ENCODE measurements at regions not wholly inside any gene's neighbourhood (a gene's known extent, or its start where the extent isn't known, plus 50 kb on each side); places are given as distances from the start of the nearest gene placed in this dataset.
A peak's percentile ranks its signal among the peaks of the same experiment; 100 is the strongest.

DNA sequence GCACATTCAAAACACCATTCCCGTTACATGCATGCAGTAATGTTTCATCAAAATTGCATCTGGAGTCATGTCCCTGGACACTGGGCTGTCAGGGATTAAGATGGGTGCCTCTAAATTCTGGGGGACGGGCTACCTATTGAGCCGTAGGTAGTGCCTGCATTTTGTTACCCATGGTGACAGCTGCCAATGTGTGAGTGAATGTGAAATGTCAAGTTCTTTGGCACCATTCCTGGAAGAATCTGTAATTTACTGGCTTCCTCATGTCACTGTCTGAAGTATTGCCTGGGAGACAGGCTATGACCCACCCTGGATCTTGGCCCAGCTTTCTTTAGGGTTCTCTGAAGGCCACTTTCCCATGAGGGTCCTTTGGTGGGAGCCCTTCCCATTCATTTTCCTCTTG is 266.1 kb downstream of the TSHZ3 start:
- TF ChIP-seq, protein P1, sequence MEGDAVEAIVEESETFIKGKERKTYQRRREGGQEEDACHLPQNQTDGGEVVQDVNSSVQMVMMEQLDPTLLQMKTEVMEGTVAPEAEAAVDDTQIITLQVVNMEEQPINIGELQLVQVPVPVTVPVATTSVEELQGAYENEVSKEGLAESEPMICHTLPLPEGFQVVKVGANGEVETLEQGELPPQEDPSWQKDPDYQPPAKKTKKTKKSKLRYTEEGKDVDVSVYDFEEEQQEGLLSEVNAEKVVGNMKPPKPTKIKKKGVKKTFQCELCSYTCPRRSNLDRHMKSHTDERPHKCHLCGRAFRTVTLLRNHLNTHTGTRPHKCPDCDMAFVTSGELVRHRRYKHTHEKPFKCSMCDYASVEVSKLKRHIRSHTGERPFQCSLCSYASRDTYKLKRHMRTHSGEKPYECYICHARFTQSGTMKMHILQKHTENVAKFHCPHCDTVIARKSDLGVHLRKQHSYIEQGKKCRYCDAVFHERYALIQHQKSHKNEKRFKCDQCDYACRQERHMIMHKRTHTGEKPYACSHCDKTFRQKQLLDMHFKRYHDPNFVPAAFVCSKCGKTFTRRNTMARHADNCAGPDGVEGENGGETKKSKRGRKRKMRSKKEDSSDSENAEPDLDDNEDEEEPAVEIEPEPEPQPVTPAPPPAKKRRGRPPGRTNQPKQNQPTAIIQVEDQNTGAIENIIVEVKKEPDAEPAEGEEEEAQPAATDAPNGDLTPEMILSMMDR (conservative IDR thresholded peaks at IDR 0.05) = no peak
- WGBS (ENCODE audit: extremely low coverage, insufficient read length, low lambda C conversion rate) = no CpG with 5 or more reads among the region's 3 CpGs
- no peak overlapping the region for H2AK5ac ChIP-seq (ENCODE audit: insufficient read length, low read length)

More for the DNA sequence above, 266.1 kb downstream of the TSHZ3 start:
- Histone ChIP-seq H4K91ac (ENCODE audit: insufficient read length, low read depth, low read length) (no peak overlapping the region), H3K14ac (ENCODE audit: insufficient read depth, low read length) (no peak overlapping the region), H3K4me1 (ENCODE audit: insufficient read depth, low read length) (no peaks in the 10 kb centered on the region), H3K79me1 (ENCODE audit: insufficient read depth, low read depth, low read length, poor library complexity, severe bottlenecking) (no peaks in the 10 kb centered on the region), H2BK120ac (ENCODE audit: low read depth, low read length, poor library complexity, severe bottlenecking) (no peak overlapping the region), H2BK20ac (ENCODE audit: low read depth, low read length, poor library complexity, severe bottlenecking) (no peak overlapping the region), H3K9me3 (ENCODE audit: control insufficient read depth, low read depth, low read length) (no peaks in the 10 kb centered on the region), H2BK5ac (ENCODE audit: insufficient read length, low read length) (no peak overlapping the region), H3T11ph (ENCODE audit: low read length) (no peak overlapping the region), H3K4ac (ENCODE audit: low read depth, low read length) (no peak overlapping the region), H3K18ac (ENCODE audit: insufficient read length, low read depth, low read length) (no peak overlapping the region), H2BK12ac (ENCODE audit: insufficient read length, low read depth, low read length) (no peak overlapping the region), H4K8ac (replicated peaks; ENCODE audit: insufficient read length, low read depth, low read length) (no peak overlapping the region), H2BK15ac (ENCODE audit: low read depth, low read length) (no peak overlapping the region), H4K5ac (ENCODE audit: insufficient read length, low read depth, low read length) (no peak overlapping the region), H4K20me1 (ENCODE audit: control insufficient read depth, insufficient read depth, insufficient read length) (no peaks in the 10 kb centered on the region), H3K4me2 (ENCODE audit: insufficient read depth, insufficient read length, low read length) (no peak overlapping the region), H3K27me3 (ENCODE audit: insufficient read depth, low read length) (no peaks in the 10 kb centered on the region), H3K23me2 (ENCODE audit: insufficient read length, low read depth, low read length, poor library complexity, severe bottlenecking) (no peaks in the 10 kb centered on the region), H3K23ac (ENCODE audit: insufficient read length, low read depth, low read length) (no peak overlapping the region), H3K27ac (ENCODE audit: insufficient read length, low read depth, low read length) (no peak overlapping the region), H2AFZ (ENCODE audit: low read length) (no peak overlapping the region), H3K79me2 (ENCODE audit: insufficient read depth, low read length) (no peaks in the 10 kb centered on the region), H3K9ac (ENCODE audit: extremely low read depth, insufficient read length, low read length) (no peak overlapping the region), H3K56ac (ENCODE audit: insufficient read length, low read depth, low read length) (no peak overlapping the region)
- no peaks in the 10 kb centered on the region for H3K36me3 Mint-ChIP-seq (ENCODE audit: insufficient read depth in 1 of 3, low read depth in 3 of 3)
- no peak overlapping the region; a peak in 1 of 5 replicates for H3K4me3 Mint-ChIP-seq
- DNase-seq = no peak
- peak overlapping the region in 1 of 3 experiments; percentile 56; a peak in 1 of 7 replicates for H3K27ac Mint-ChIP-seq
- H3K9me3 Mint-ChIP-seq = no peaks in the 10 kb centered on the region
- H3K4me1 Mint-ChIP-seq = no peaks in the 10 kb centered on the region
- peaks cover 2% of the 10 kb centered on the region for H3K27me3 Mint-ChIP-seq (ENCODE audit: low read depth)

Measured in H9 (cell line).